ENCODE measurements at regions not wholly inside any gene's neighbourhood (a gene's known extent, or its start where the extent isn't known, plus 50 kb on each side); places are given as distances from the start of the nearest gene placed in this dataset.

DNA sequence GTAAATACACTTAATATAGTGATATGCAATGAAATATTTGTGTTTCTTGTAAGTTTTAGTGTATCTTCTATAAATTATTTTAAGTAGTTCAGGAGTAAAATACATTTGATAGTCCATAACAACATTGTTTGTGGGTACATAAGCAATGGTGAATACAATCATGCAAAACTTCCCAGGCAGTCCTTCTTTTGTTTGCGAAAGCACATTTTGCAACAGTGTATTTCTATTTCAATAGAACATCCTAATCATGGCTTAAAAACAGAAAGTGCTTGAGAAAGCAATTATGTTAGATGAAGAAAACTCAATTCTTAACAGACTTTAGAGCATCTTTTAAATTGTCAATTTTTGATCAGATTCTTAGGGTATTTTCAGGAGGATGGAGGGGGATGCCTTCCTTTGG lies 155.6 kb downstream of the POSTN start:
- TF ChIP-seq POLR2A (IDR thresholded peaks at IDR 0.05): no peak
- TF ChIP-seq, protein P1, sequence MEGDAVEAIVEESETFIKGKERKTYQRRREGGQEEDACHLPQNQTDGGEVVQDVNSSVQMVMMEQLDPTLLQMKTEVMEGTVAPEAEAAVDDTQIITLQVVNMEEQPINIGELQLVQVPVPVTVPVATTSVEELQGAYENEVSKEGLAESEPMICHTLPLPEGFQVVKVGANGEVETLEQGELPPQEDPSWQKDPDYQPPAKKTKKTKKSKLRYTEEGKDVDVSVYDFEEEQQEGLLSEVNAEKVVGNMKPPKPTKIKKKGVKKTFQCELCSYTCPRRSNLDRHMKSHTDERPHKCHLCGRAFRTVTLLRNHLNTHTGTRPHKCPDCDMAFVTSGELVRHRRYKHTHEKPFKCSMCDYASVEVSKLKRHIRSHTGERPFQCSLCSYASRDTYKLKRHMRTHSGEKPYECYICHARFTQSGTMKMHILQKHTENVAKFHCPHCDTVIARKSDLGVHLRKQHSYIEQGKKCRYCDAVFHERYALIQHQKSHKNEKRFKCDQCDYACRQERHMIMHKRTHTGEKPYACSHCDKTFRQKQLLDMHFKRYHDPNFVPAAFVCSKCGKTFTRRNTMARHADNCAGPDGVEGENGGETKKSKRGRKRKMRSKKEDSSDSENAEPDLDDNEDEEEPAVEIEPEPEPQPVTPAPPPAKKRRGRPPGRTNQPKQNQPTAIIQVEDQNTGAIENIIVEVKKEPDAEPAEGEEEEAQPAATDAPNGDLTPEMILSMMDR (IDR thresholded peaks at IDR 0.05): no peak

Data from right lobe of liver (tissue), 4 donors.